ENCODE measurements at regions not wholly inside any gene's neighbourhood (a gene's known extent, or its start where the extent isn't known, plus 50 kb on each side); places are given as distances from the start of the nearest gene placed in this dataset.

DNA sequence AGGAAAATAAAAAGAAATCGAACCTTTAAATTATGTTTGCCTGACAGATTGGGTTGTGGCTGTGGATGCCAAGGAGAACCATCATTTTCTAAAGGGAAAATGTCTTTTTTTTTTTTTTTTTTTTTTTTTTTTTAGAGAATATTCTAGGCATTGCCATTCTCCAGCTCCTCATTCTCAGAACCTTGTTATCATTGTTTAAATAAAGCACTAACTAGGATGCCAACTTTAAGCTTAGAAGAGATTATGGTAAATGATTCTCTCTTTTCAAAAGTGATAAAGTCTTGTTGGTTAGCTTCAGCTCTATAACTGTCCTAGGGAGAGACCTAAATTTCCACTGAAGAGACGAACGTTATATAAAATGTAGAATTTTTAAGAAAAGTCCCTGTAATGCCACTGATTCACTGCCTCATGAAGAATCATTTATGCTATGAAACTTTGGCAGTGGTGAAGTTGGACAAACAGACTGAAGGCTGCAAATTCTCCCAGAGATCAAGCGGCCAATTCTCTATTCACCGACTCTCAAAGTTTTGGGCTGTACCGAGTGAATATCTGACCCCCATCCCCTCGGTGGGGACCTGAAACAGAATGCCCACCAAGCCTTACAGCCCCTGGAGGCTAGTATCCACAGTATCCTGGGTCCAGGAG lies 207.9 kb upstream of the PITRM1 start:
- TF ChIP-seq, protein P1, sequence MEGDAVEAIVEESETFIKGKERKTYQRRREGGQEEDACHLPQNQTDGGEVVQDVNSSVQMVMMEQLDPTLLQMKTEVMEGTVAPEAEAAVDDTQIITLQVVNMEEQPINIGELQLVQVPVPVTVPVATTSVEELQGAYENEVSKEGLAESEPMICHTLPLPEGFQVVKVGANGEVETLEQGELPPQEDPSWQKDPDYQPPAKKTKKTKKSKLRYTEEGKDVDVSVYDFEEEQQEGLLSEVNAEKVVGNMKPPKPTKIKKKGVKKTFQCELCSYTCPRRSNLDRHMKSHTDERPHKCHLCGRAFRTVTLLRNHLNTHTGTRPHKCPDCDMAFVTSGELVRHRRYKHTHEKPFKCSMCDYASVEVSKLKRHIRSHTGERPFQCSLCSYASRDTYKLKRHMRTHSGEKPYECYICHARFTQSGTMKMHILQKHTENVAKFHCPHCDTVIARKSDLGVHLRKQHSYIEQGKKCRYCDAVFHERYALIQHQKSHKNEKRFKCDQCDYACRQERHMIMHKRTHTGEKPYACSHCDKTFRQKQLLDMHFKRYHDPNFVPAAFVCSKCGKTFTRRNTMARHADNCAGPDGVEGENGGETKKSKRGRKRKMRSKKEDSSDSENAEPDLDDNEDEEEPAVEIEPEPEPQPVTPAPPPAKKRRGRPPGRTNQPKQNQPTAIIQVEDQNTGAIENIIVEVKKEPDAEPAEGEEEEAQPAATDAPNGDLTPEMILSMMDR (IDR thresholded peaks at IDR 0.05) = no peak
- no peak for TF ChIP-seq POLR2A (IDR thresholded peaks at IDR 0.05)
